ENCODE measurements at regions not wholly inside any gene's neighbourhood (a gene's known extent, or its start where the extent isn't known, plus 50 kb on each side); places are given as distances from the start of the nearest gene placed in this dataset.
A peak's percentile ranks its signal among the peaks of the same experiment; 100 is the strongest.
"Not testable (repeated sequence)": the region's sequence is repeated elsewhere in the genome, so short reads cannot be mapped to it uniquely, and the experiment has no call there.

GRCh38 chr12:112615196-112615595 lies 176.4 kb upstream of the RPH3A start:
- H3K9ac ChIP-seq (ENCODE audit: low read depth, low read length) = no peak overlapping the region
- H3K27ac ChIP-seq (ENCODE audit: low read depth, low read length) = no peak overlapping the region
- H3K27me3 ChIP-seq (ENCODE audit: insufficient read depth, low read length) = no peaks in the 10 kb centered on the region
- H3K4me3 ChIP-seq (ENCODE audit: low read length) = no peak overlapping the region
- H3K36me3 ChIP-seq (ENCODE audit: insufficient read depth, low read length) = no peaks in the 10 kb centered on the region
- 86% methylated on average over 4 of the region's 4 CpGs for WGBS
- no peaks in the 10 kb centered on the region for H3K9me3 ChIP-seq (ENCODE audit: insufficient read depth, low read depth, low read length)
- H3K4me1 ChIP-seq (ENCODE audit: insufficient read depth, low read length) = peaks cover 19% of the 10 kb centered on the region

GRCh38 chr12:112616469-112617152 lies 174.9 kb upstream of the RPH3A start:
- H3K27me3 ChIP-seq (ENCODE audit: insufficient read depth, low read length) = no peaks in the 10 kb centered on the region
- peaks cover 19% of the 10 kb centered on the region for H3K4me1 ChIP-seq (ENCODE audit: insufficient read depth, low read length)
- no peak overlapping the region for H3K9ac ChIP-seq (ENCODE audit: low read depth, low read length)
- H3K9me3 ChIP-seq (ENCODE audit: insufficient read depth, low read depth, low read length) = no peaks in the 10 kb centered on the region
- no peaks in the 10 kb centered on the region for H3K36me3 ChIP-seq (ENCODE audit: insufficient read depth, low read length)
- 0% methylated on average over 2 of the region's 2 CpGs for WGBS
- H3K27ac ChIP-seq (ENCODE audit: low read depth, low read length) = peak overlapping the region; percentile 62; the same call in 1 of the 2 replicates
- peak overlapping the region; percentile 12 for H3K4me3 ChIP-seq (ENCODE audit: low read length)

DNA sequence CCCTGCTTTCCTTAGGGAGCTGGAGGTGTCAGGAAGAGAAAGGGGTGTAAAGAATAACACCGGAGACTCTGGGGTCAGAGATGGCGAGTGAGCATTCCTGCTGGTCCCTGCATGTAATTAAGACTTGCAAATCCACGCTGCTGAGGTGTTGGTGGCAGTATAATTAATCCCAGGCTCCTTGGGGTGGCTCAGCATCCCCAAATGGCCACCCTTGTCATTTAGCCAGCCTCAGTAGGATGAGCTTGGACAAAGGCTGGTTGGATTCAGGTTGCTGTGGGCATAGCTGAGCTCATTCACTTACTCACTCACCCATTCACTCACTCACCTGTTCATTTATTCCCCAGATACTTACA lies 174.4 kb upstream of the RPH3A start:
- Histone ChIP-seq H3K27me3 (ENCODE audit: insufficient read depth, low read length) (no peaks in the 10 kb centered on the region), H3K36me3 (ENCODE audit: insufficient read depth, low read length) (no peaks in the 10 kb centered on the region), H3K4me1 (ENCODE audit: insufficient read depth, low read length) (peaks cover 19% of the 10 kb centered on the region), H3K9ac (ENCODE audit: low read depth, low read length) (no peak overlapping the region), H3K9me3 (ENCODE audit: insufficient read depth, low read depth, low read length) (no peaks in the 10 kb centered on the region), H3K27ac (ENCODE audit: low read depth, low read length) (peak overlapping the region; percentile 62; the same call in 1 of the 2 replicates), H3K4me3 (ENCODE audit: low read length) (peak overlapping the region; percentile 12)
- WGBS = 2% methylated on average over 3 of the region's 3 CpGs

DNA sequence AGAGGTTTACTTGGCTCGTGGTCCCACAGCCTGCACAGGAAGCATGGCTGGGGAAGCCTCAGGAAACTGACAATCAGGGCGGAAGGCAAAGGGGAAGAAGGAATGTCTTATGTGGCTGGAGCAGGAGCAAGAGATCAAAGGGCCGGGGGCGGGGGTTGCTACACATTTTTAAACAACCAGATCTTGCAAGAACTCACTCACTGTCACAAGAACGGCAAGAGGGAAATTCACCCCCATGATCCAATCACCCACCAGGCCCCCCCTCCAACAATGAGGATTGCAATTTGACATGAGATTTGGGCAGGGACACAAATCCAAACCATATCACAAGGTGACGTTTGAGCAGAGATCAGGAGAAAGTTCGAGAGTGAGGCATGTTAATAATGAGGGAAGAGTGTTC lies 163.7 kb upstream of the RPH3A start:
- no peak overlapping the region for H3K4me3 ChIP-seq (ENCODE audit: low read length)
- H3K36me3 ChIP-seq (ENCODE audit: insufficient read depth, low read length) = no peaks in the 10 kb centered on the region
- H3K4me1 ChIP-seq (ENCODE audit: insufficient read depth, low read length) = no peaks in the 10 kb centered on the region
- H3K27ac ChIP-seq (ENCODE audit: low read depth, low read length) = no peak overlapping the region
- 61% methylated on average over 7 of the region's 7 CpGs for WGBS
- no peak overlapping the region for H3K9ac ChIP-seq (ENCODE audit: low read depth, low read length)
- H3K9me3 ChIP-seq (ENCODE audit: insufficient read depth, low read depth, low read length) = no peaks in the 10 kb centered on the region; the same call in 1 of the 2 replicates
- H3K27me3 ChIP-seq (ENCODE audit: insufficient read depth, low read length) = no peaks in the 10 kb centered on the region

- not testable (repeated sequence) for H3K9me3 ChIP-seq (ENCODE audit: insufficient read depth, low read depth, low read length); H3K4me3 ChIP-seq (ENCODE audit: low read length); H3K27ac ChIP-seq (ENCODE audit: low read depth, low read length); H3K9ac ChIP-seq (ENCODE audit: low read depth, low read length); H3K27me3 ChIP-seq (ENCODE audit: insufficient read depth, low read length); H3K36me3 ChIP-seq (ENCODE audit: insufficient read depth, low read length); H3K4me1 ChIP-seq (ENCODE audit: insufficient read depth, low read length)
- 90% methylated on average over 2 of the region's 2 CpGs for WGBS
Measured at GRCh38 chr12:112631974-112632373, 159.6 kb upstream of the RPH3A start.

DNA sequence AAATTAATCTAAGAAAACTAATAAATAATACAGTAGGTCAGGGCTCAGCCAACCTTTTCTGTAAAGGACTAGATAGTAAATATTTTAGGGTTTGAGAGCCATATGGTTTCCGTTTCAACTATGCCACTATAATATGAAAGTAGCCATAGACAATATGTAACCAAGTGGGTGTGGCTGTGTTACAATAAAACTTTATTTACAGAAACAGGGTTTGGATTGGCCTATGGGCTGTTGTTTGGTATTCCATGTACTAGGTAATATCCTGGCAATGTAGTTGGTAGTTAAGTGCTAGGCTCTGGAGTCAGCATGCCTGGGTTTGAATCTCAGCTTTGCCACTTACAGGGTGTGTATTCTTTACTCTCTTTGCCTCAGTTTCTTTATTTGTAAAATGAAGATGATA lies 156.5 kb upstream of the RPH3A start:
- WGBS = 89% methylated on average over 1 of the region's 1 CpG

GRCh38 chr12:112638420-112638819 lies 153.1 kb upstream of the RPH3A start:
- Histone ChIP-seq H3K9me3 (ENCODE audit: insufficient read depth, low read depth, low read length) (no peaks in the 10 kb centered on the region), H3K9ac (ENCODE audit: low read depth, low read length) (no peak overlapping the region), H3K36me3 (ENCODE audit: insufficient read depth, low read length) (no peaks in the 10 kb centered on the region), H3K27ac (ENCODE audit: low read depth, low read length) (no peak overlapping the region), H3K4me3 (ENCODE audit: low read length) (no peak overlapping the region), H3K4me1 (ENCODE audit: insufficient read depth, low read length) (no peaks in the 10 kb centered on the region), H3K27me3 (ENCODE audit: insufficient read depth, low read length) (no peaks in the 10 kb centered on the region)
- 100% methylated on average over 1 of the region's 2 CpGs for WGBS

More for the DNA sequence above, 156.5 kb upstream of the RPH3A start:
- H3K27ac ChIP-seq (ENCODE audit: low read depth, low read length) = no peak overlapping the region
- H3K27me3 ChIP-seq (ENCODE audit: insufficient read depth, low read length) = no peaks in the 10 kb centered on the region
- no peak overlapping the region for H3K4me3 ChIP-seq (ENCODE audit: low read length)
- H3K9ac ChIP-seq (ENCODE audit: low read depth, low read length) = no peak overlapping the region
- H3K4me1 ChIP-seq (ENCODE audit: insufficient read depth, low read length) = no peaks in the 10 kb centered on the region
- no peaks in the 10 kb centered on the region; the same call in 1 of the 2 replicates for H3K9me3 ChIP-seq (ENCODE audit: insufficient read depth, low read depth, low read length)
- H3K36me3 ChIP-seq (ENCODE audit: insufficient read depth, low read length) = no peaks in the 10 kb centered on the region

DNA sequence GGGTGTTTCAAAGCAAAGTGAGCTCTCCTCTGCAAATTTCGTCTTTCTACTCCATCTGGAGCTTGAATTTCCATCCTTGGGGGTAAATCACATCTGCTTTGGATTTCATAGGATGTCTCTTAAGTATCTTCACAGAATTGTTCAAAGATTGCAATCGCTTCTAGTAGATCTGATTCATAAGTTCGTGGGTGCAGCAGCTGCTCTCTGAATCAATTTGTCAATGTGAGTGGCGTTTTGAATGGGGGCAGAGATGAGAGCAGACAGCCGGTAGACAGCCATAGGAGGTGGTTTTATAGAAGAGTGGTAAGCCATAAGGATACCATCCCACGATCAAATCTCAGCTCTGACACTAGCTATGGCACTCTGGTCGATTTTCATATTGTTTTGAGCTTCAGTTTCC lies 146.0 kb upstream of the RPH3A start:
- no peaks in the 10 kb centered on the region for H3K4me1 ChIP-seq (ENCODE audit: insufficient read depth, low read length)
- no peak overlapping the region for H3K27ac ChIP-seq (ENCODE audit: low read depth, low read length)
- no peaks in the 10 kb centered on the region for H3K27me3 ChIP-seq (ENCODE audit: insufficient read depth, low read length)
- H3K4me3 ChIP-seq (ENCODE audit: low read length) = no peak overlapping the region
- no peaks in the 10 kb centered on the region for H3K36me3 ChIP-seq (ENCODE audit: insufficient read depth, low read length)
- WGBS = 90% methylated on average over 7 of the region's 7 CpGs
- no peaks in the 10 kb centered on the region for H3K9me3 ChIP-seq (ENCODE audit: insufficient read depth, low read depth, low read length)
- H3K9ac ChIP-seq (ENCODE audit: low read depth, low read length) = no peak overlapping the region

DNA sequence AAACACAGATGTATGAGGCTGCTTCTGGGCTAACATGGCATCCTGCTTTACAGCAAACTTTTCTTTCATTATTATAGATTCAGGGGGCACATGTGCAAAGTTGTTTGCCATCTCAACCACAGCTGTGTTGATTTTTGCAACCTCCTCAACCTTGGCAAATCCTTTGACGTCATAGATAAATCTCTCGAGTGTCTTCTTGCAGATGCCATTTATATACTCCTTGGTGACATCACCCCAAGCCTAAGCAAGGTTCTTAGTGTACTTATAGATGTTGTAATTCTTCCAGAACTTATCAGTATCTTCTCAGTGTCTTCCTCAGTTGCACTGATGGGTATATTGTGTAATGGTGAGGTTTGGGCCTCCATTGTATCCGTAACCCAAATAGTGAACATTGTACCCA lies 135.4 kb upstream of the RPH3A start:
- Histone ChIP-seq H3K9ac (ENCODE audit: low read depth, low read length) (no peak overlapping the region), H3K4me3 (ENCODE audit: low read length) (no peak overlapping the region), H3K27ac (ENCODE audit: low read depth, low read length) (no peak overlapping the region), H3K27me3 (ENCODE audit: insufficient read depth, low read length) (peaks cover 3% of the 10 kb centered on the region; the same call in 1 of the 2 replicates), H3K36me3 (ENCODE audit: insufficient read depth, low read length) (no peaks in the 10 kb centered on the region), H3K9me3 (ENCODE audit: insufficient read depth, low read depth, low read length) (no peaks in the 10 kb centered on the region), H3K4me1 (ENCODE audit: insufficient read depth, low read length) (no peaks in the 10 kb centered on the region)
- WGBS = 62% methylated on average over 3 of the region's 3 CpGs

GRCh38 chr12:112664569-112664968 lies 127.0 kb upstream of the RPH3A start:
- no peak overlapping the region for H3K4me3 ChIP-seq (ENCODE audit: low read length)
- peaks cover 3% of the 10 kb centered on the region; the same call in 1 of the 2 replicates for H3K27me3 ChIP-seq (ENCODE audit: insufficient read depth, low read length)
- WGBS = 48% methylated on average over 8 of the region's 8 CpGs
- H3K9ac ChIP-seq (ENCODE audit: low read depth, low read length) = no peak overlapping the region
- no peaks in the 10 kb centered on the region for H3K36me3 ChIP-seq (ENCODE audit: insufficient read depth, low read length)
- H3K4me1 ChIP-seq (ENCODE audit: insufficient read depth, low read length) = no peaks in the 10 kb centered on the region
- no peak overlapping the region for H3K27ac ChIP-seq (ENCODE audit: low read depth, low read length)
- H3K9me3 ChIP-seq (ENCODE audit: insufficient read depth, low read depth, low read length) = no peaks in the 10 kb centered on the region

DNA sequence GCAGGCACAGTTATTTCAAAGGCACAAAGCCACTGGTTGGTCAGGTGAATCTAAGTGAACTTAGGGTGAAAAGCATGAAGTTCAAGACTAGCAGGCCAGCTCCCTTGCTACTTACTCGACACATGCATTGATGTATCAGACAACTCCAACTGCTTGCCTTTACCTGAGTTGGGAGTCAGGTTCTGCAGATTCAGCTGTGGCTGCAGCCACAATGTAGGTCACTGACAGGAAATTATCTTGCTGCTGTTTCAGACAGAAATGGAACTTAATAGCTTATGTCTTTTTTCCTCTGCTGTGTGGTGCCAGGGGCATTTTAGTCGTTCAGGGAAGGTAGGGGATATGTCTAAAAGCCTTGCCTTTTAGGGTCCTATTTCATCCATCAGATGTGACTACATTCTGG lies 125.6 kb upstream of the RPH3A start:
- 80% methylated on average over 2 of the region's 2 CpGs for WGBS
- H3K27ac ChIP-seq (ENCODE audit: low read depth, low read length) = no peak overlapping the region
- H3K27me3 ChIP-seq (ENCODE audit: insufficient read depth, low read length) = no peaks in the 10 kb centered on the region
- H3K4me3 ChIP-seq (ENCODE audit: low read length) = no peak overlapping the region
- no peaks in the 10 kb centered on the region for H3K9me3 ChIP-seq (ENCODE audit: insufficient read depth, low read depth, low read length)
- H3K9ac ChIP-seq (ENCODE audit: low read depth, low read length) = no peak overlapping the region
- H3K36me3 ChIP-seq (ENCODE audit: insufficient read depth, low read length) = no peaks in the 10 kb centered on the region
- no peaks in the 10 kb centered on the region for H3K4me1 ChIP-seq (ENCODE audit: insufficient read depth, low read length)

- H3K4me1 ChIP-seq (ENCODE audit: insufficient read depth, low read length) = no peaks in the 10 kb centered on the region
- no peaks in the 10 kb centered on the region for H3K36me3 ChIP-seq (ENCODE audit: insufficient read depth, low read length)
- H3K4me3 ChIP-seq (ENCODE audit: low read length) = no peak overlapping the region
- no peak overlapping the region for H3K27ac ChIP-seq (ENCODE audit: low read depth, low read length)
- H3K9ac ChIP-seq (ENCODE audit: low read depth, low read length) = no peak overlapping the region
- H3K27me3 ChIP-seq (ENCODE audit: insufficient read depth, low read length) = no peaks in the 10 kb centered on the region; the same call in 1 of the 2 replicates
- 83% methylated on average over 1 of the region's 1 CpG for WGBS
- H3K9me3 ChIP-seq (ENCODE audit: insufficient read depth, low read depth, low read length) = no peaks in the 10 kb centered on the region
Measured at GRCh38 chr12:112671564-112671963, 120.0 kb upstream of the RPH3A start.

Data from HUES64 (cell line).